Caco-2 (cell line): ENCODE measurements at regions not wholly inside any gene's neighbourhood (a gene's known extent, or its start where the extent isn't known, plus 50 kb on each side); places are given as distances from the start of the nearest gene placed in this dataset.

Experiments used
- BruUV-seq: library from RNA; stranded (reverse); fragments of 400-500 nt; replicated peaks from 2 replicates; lab custom pipeline; 2021; lab: Mats Ljungman, UMichigan
- CTCF ChIA-PET: fragments of 300-600 bp; sonication (Branson Sonifier 250); formaldehyde crosslinking; loops from one replicate; lab custom pipeline; 2022; ENCODE audit warnings: antibody characterized with exemption; lab: Charles Lee
- POLR2A ChIA-PET: fragments of 300-600 bp; sonication (Branson Sonifier 250); formaldehyde crosslinking; loops from one replicate; lab custom pipeline; 2022; ENCODE audit warnings: antibody characterized with exemption; lab: Charles Lee
- DNase-seq, 2 experiments: peaks; one replicate each; pipeline versions ENCODE4 v3.0.0 to v3.0.0-alpha.2; 2020 to 2022
- H3K27me3 ChIP-seq: replicated peaks from 2 replicates; pipeline ENCODE4 v1.6.0; 2011; ENCODE audit warnings: low read length; ENCODE audit not compliant: control insufficient read depth, insufficient read depth
- H3K36me3 ChIP-seq: 2 replicates; pipeline ENCODE4 v1.5.1; 2011; ENCODE audit warnings: low read length; ENCODE audit not compliant: control insufficient read depth, insufficient read depth
- H3K4me1 ChIP-seq: fragments of 250-450 bp; sonication (Bioruptor Pico); 2 replicates; pipeline ENCODE4 v1.5.1; 2020; ENCODE audit warnings: mild to moderate bottlenecking
- H3K4me3 ChIP-seq: 2 replicates; pipeline ENCODE4 v1.5.1; 2011; ENCODE audit warnings: low read depth, mild to moderate bottlenecking, control low read depth, low read length
- H3K9me3 ChIP-seq: fragments of 250-450 bp; sonication (Bioruptor Pico); 2 replicates; pipeline ENCODE4 v1.5.1; 2020; ENCODE audit warnings: mild to moderate bottlenecking, moderate library complexity
- H3K27ac Mint-ChIP-seq: one replicate; pipeline ENCODE4 v1.8.0; 2022; ENCODE audit warnings: mixed read lengths; ENCODE audit not compliant: unreplicated experiment
- H3K27me3 Mint-ChIP-seq: one replicate; pipeline ENCODE4 v1.8.0; 2022; ENCODE audit warnings: mixed read lengths; ENCODE audit not compliant: insufficient read depth, unreplicated experiment
- H3K36me3 Mint-ChIP-seq: one replicate; pipeline ENCODE4 v1.8.0; 2022; ENCODE audit warnings: mild to moderate bottlenecking, mixed read lengths; ENCODE audit not compliant: insufficient read depth, unreplicated experiment
- H3K4me1 Mint-ChIP-seq: one replicate; pipeline ENCODE4 v1.8.0; 2022; ENCODE audit warnings: low read depth, mixed read lengths; ENCODE audit not compliant: unreplicated experiment
- H3K4me3 Mint-ChIP-seq: one replicate; pipeline ENCODE4 v1.8.0; 2022; ENCODE audit warnings: mild to moderate bottlenecking, moderate library complexity, mixed read lengths; ENCODE audit not compliant: unreplicated experiment
- H3K9me3 Mint-ChIP-seq: one replicate; pipeline ENCODE4 v1.8.0; 2022; ENCODE audit warnings: mixed read lengths; ENCODE audit not compliant: unreplicated experiment
- CTCF ChIP-seq, 2 experiments: fragments of 200-600 bp in 1 of 2; IDR thresholded peaks; 1 replicate in 1 of 2; 2 replicates in 1 of 2; pipeline versions ENCODE4 v1.5.1 to v1.8.0; 2011 to 2022; ENCODE audit warnings: antibody characterized with exemption in 1 of 2, control low read depth in 1 of 2, inconsistent platforms in 1 of 2, low read depth in 1 of 2, low read length in 1 of 2, mild to moderate bottlenecking in 1 of 2, moderate library complexity in 1 of 2; ENCODE audit not compliant: insufficient read depth in 1 of 2, severe bottlenecking in 1 of 2, unreplicated experiment in 1 of 2
- intact Hi-C: fragments of 100-400 bp; cut with micrococcal nuclease; formaldehyde crosslinking; loops from one replicate; pipeline ENCODE4 v1.10.0; 2022; ENCODE audit not compliant: unreplicated experiment

DNA sequence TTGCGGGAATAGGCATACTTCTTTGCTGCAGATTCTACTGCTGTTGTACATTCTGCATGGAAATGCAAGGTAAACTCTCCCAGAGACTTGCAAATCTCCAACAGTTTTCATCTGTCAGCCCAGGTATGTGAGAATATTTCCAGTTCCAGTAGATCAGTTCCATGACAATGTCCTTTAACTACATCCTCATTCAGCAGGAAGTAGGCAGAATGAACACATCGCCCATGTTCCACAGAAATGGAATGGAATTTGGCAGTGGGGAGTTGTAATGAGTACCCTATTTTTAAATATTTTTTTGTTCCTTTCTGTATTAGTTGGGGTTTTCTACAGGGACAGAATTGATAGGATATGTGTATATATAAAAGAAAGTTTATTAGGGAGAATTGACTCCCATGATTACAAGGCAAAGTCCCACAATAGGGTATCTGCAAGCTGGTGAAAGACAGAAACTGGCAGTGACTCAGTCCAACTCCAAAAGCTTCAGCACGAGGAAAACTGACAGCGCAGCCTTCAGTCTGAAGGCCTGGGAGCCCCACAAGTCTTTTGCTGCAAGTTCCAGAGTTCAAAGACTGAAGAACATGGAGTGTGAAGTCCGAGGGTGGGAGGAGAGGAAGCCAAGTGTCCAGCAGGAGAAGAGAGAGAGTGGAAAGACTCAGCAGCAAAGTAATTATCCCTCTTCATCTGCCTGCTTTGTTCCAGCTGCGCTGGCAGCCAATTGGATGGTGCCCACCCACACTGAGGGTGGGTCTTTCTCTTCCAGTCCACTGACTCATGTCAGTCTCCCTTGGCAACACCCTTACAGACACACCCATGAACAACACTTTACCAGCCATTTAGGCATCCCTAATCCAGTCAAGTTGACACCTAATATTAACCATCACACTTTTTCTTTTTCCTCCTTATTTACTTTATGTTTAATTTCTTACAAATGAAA, 110.4 kb upstream of the SCAF11 start:
- Mint-ChIP-seq H3K4me1 (peaks cover 11% of the 10 kb centered on the region), H3K27ac (no peak overlapping the region), H3K36me3 (no peaks in the 10 kb centered on the region), H3K9me3 (peaks cover 23% of the 10 kb centered on the region), H3K4me3 (no peak overlapping the region), H3K27me3 (peaks cover 6% of the 10 kb centered on the region)
- BruUV-seq = no TSS peak
- CTCF ChIA-PET = interaction anchor here (2.5 kb wide), 1 partner anchor 24 kb away, joined by 5 read pairs; no protein-coding TSS in a partner anchor
- TF ChIP-seq CTCF (IDR thresholded peaks at IDR 0.05; ENCODE audit: insufficient read depth in 1 of 2, low read depth in 1 of 2, low read length in 1 of 2, severe bottlenecking in 1 of 2, unreplicated experiment in 1 of 2) = no peak
- H3K9me3 ChIP-seq = peaks cover 15% of the 10 kb centered on the region; the same call in 1 of the 2 replicates
- no peaks in the 10 kb centered on the region for H3K4me1 ChIP-seq
- no peak for DNase-seq
- POLR2A ChIA-PET = no interaction called here
- intact Hi-C loops = no loop called here
- H3K36me3 ChIP-seq = no peaks in the 10 kb centered on the region
- H3K4me3 ChIP-seq = no peak overlapping the region
- no peaks in the 10 kb centered on the region for H3K27me3 ChIP-seq

GRCh38 chr12:46089414-46090162, 99.2 kb upstream of the SCAF11 start:
- Mint-ChIP-seq H3K4me3 (no peak overlapping the region), H3K4me1 (peaks cover 8% of the 10 kb centered on the region), H3K9me3 (peaks cover 37% of the 10 kb centered on the region), H3K36me3 (no peaks in the 10 kb centered on the region), H3K27ac (no peak overlapping the region), H3K27me3 (no peaks in the 10 kb centered on the region)
- intact Hi-C loops = no loop called here
- no peak overlapping the region for H3K4me3 ChIP-seq
- H3K27me3 ChIP-seq = no peaks in the 10 kb centered on the region
- no TSS peak for BruUV-seq
- DNase-seq = no peak
- no peak for TF ChIP-seq CTCF (IDR thresholded peaks at IDR 0.05; ENCODE audit: insufficient read depth in 1 of 2, low read depth in 1 of 2, low read length in 1 of 2, severe bottlenecking in 1 of 2, unreplicated experiment in 1 of 2)
- ChIA-PET POLR2A (no interaction called here), CTCF (interaction anchor here (1.2 kb wide), 1 partner anchor 21 kb away, joined by 4 read pairs; no protein-coding TSS in a partner anchor)
- H3K9me3 ChIP-seq = peaks cover 14% of the 10 kb centered on the region
- no peaks in the 10 kb centered on the region for H3K4me1 ChIP-seq
- no peaks in the 10 kb centered on the region for H3K36me3 ChIP-seq

DNA sequence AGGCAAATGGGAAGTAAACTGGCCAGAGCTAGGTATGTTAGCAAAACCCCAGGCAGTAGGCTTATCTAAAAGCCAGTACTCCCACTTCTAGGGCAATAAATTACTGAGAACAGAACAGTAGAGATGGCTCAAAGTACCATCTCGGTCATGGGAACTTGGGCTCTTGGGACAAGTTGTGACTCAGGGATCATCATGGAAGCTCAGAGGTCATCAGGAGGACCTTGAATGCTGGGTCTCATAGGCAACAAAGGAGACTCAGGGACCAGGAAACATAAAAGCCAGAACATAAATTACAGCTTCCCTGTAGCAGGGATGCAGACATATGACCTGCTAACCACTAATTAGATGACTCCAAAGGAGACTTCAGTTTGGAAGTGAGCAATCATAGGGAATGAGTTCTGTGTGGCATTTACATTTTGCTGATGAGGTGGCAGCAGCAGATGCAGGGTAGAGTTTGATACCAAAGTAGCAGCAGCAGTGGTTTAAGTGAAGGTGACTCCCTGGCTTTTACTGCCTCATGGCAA, 97.6 kb upstream of the SCAF11 start:
- ChIA-PET CTCF (no interaction called here), POLR2A (no interaction called here)
- Mint-ChIP-seq H3K27me3 (no peaks in the 10 kb centered on the region), H3K4me1 (peaks cover 8% of the 10 kb centered on the region), H3K27ac (no peak overlapping the region), H3K9me3 (peaks cover 53% of the 10 kb centered on the region), H3K4me3 (no peak overlapping the region), H3K36me3 (no peaks in the 10 kb centered on the region)
- H3K4me3 ChIP-seq = no peak overlapping the region
- TF ChIP-seq CTCF (IDR thresholded peaks at IDR 0.05; ENCODE audit: insufficient read depth in 1 of 2, low read depth in 1 of 2, low read length in 1 of 2, severe bottlenecking in 1 of 2, unreplicated experiment in 1 of 2) = no peak
- no peaks in the 10 kb centered on the region for H3K27me3 ChIP-seq
- no peaks in the 10 kb centered on the region for H3K4me1 ChIP-seq
- peaks cover 23% of the 10 kb centered on the region for H3K9me3 ChIP-seq
- DNase-seq = no peak
- intact Hi-C loops = no loop called here
- no TSS peak for BruUV-seq
- H3K36me3 ChIP-seq = no peaks in the 10 kb centered on the region
